ENCODE measurements at regions not wholly inside any gene's neighbourhood (a gene's known extent, or its start where the extent isn't known, plus 50 kb on each side); places are given as distances from the start of the nearest gene placed in this dataset.
"Not testable (repeated sequence)": the region's sequence is repeated elsewhere in the genome, so short reads cannot be mapped to it uniquely, and the experiment has no call there.

DNA sequence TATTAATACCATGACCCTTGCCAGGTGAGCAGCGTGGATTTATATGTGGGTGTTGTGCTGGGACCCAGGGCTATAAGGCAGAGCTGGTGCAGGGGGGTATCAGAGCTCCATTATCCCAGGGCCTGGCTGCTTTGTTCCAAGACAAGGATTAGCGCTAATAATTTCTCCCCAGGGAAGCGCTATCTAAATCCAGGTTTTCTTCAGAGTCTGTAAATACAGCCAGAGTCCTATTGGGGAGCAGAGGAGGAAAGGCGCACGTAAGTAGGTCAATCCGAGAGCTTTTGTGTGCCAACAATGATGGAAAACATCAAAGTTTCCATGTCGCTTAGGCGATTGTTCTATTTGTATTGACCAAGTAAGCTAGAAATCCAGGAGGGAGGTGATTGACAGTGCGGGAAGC lies 1009.7 kb downstream of the VRK1 start:
- TF ChIP-seq CTCF (IDR thresholded peaks at IDR 0.05; ENCODE audit: low read depth, low read length) = no peak
- Histone ChIP-seq H3K27ac (ENCODE audit: low read depth, low read length) (no peak overlapping the region), H3K9me3 (ENCODE audit: control insufficient read depth, insufficient read depth, low read length) (peaks cover 19% of the 10 kb centered on the region), H3K4me3 (ENCODE audit: low read depth, low read length) (no peak overlapping the region), H3K27me3 (ENCODE audit: control insufficient read depth, insufficient read depth, low read length) (no peaks in the 10 kb centered on the region)
- no peak for DNase-seq (ENCODE audit: low read depth, low spot score)
- CTCF ChIA-PET = no interaction called here
- POLR2A ChIA-PET = no interaction called here

- H3K27ac ChIP-seq (ENCODE audit: low read depth, low read length); DNase-seq (ENCODE audit: low read depth, low spot score); POLR2A ChIA-PET; H3K27me3 ChIP-seq (ENCODE audit: control insufficient read depth, insufficient read depth, low read length); H3K4me3 ChIP-seq (ENCODE audit: low read depth, low read length); CTCF ChIA-PET: not testable (repeated sequence)
- peaks cover 18% of the 10 kb centered on the region; the same call in 1 of the 2 replicates for H3K9me3 ChIP-seq (ENCODE audit: control insufficient read depth, insufficient read depth, low read length)
These were observed 1011.4 kb downstream of the VRK1 start for GRCh38 chr14:97808541-97808940.

GRCh38 chr14:97813556-97813955 lies 1016.4 kb downstream of the VRK1 start:
- DNase-seq (ENCODE audit: low read depth, low spot score) = no peak
- no peak overlapping the region for H3K4me3 ChIP-seq (ENCODE audit: low read depth, low read length)
- TF ChIP-seq CTCF (IDR thresholded peaks at IDR 0.05; ENCODE audit: low read depth, low read length) = no peak
- no peaks in the 10 kb centered on the region for H3K27me3 ChIP-seq (ENCODE audit: control insufficient read depth, insufficient read depth, low read length)
- peaks cover 12% of the 10 kb centered on the region; the same call in 1 of the 2 replicates for H3K9me3 ChIP-seq (ENCODE audit: control insufficient read depth, insufficient read depth, low read length)
- ChIA-PET CTCF (interaction anchor here (0.6 kb wide), 1 partner anchor 1001 kb away, joined by 5 read pairs; no protein-coding TSS in a partner anchor), POLR2A (no interaction called here)
- no peak overlapping the region for H3K27ac ChIP-seq (ENCODE audit: low read depth, low read length)

DNA sequence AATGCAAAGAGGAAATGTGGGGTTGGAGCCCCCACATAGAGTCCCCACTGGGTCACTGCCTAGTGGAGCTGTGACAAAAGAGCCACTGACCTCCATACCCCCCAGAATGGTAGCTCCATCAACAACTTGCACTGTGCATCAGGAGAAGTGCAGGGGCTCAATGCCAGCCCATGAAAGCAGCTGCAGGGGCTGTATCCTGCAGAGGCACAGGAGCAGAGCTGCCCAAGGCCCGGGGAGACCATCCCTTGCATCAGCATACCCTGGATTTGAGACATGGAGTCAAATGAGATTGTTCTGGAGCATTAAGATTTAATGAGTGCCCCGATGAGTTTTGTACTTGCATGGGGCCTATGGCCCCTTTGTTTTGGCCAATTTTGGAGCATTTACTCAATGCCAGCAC lies 1023.6 kb downstream of the VRK1 start:
- POLR2A ChIA-PET = no interaction called here
- TF ChIP-seq CTCF (IDR thresholded peaks at IDR 0.05; ENCODE audit: low read depth, low read length) = no peak
- CTCF ChIA-PET = no interaction called here
- peaks cover 14% of the 10 kb centered on the region for H3K9me3 ChIP-seq (ENCODE audit: control insufficient read depth, insufficient read depth, low read length)
- H3K27ac ChIP-seq (ENCODE audit: low read depth, low read length) = no peak overlapping the region
- H3K4me3 ChIP-seq (ENCODE audit: low read depth, low read length) = no peak overlapping the region
- no peak for DNase-seq (ENCODE audit: low read depth, low spot score)
- H3K27me3 ChIP-seq (ENCODE audit: control insufficient read depth, insufficient read depth, low read length) = no peaks in the 10 kb centered on the region

GRCh38 chr14:97824218-97824617 lies 1027.0 kb downstream of the VRK1 start:
- no peaks in the 10 kb centered on the region for H3K27me3 ChIP-seq (ENCODE audit: control insufficient read depth, insufficient read depth, low read length)
- POLR2A ChIA-PET = no interaction called here
- DNase-seq (ENCODE audit: low read depth, low spot score) = no peak
- CTCF ChIA-PET = no interaction called here
- H3K9me3 ChIP-seq (ENCODE audit: control insufficient read depth, insufficient read depth, low read length) = peaks cover 7% of the 10 kb centered on the region
- no peak overlapping the region for H3K4me3 ChIP-seq (ENCODE audit: low read depth, low read length)
- TF ChIP-seq CTCF (IDR thresholded peaks at IDR 0.05; ENCODE audit: low read depth, low read length) = no peak
- no peak overlapping the region for H3K27ac ChIP-seq (ENCODE audit: low read depth, low read length)

- TF ChIP-seq CTCF (IDR thresholded peaks at IDR 0.05; ENCODE audit: low read depth, low read length) = no peak
- no peak overlapping the region for H3K27ac ChIP-seq (ENCODE audit: low read depth, low read length)
- peaks cover 19% of the 10 kb centered on the region for H3K9me3 ChIP-seq (ENCODE audit: control insufficient read depth, insufficient read depth, low read length)
- no peak for DNase-seq (ENCODE audit: low read depth, low spot score)
- no peaks in the 10 kb centered on the region for H3K27me3 ChIP-seq (ENCODE audit: control insufficient read depth, insufficient read depth, low read length)
- POLR2A ChIA-PET = no interaction called here
- H3K4me3 ChIP-seq (ENCODE audit: low read depth, low read length) = no peak overlapping the region
- CTCF ChIA-PET = no interaction called here
These were observed 1030.6 kb downstream of the VRK1 start for GRCh38 chr14:97827746-97828145.

Measured in AG04450 (cell line).